Transverse colon (tissue), 4 donors: ENCODE measurements at regions not wholly inside any gene's neighbourhood (a gene's known extent, or its start where the extent isn't known, plus 50 kb on each side); places are given as distances from the start of the nearest gene placed in this dataset.

Source experiments
- DNase-seq: peaks from one replicate; pipeline ENCODE4 v3.0.0-alpha.2; 2019
- H3K27ac ChIP-seq, 4 donors: fragments of 200-600 bp; sonication (generic); 2 replicates each; pipeline ENCODE4 v1.5.1; 2016 to 2018; ENCODE audit warnings: inconsistent platforms in 4 of 4
- H3K27me3 ChIP-seq: fragments of 200-600 bp; sonication (generic); 2 replicates; pipeline ENCODE4 v1.5.1; 2017; ENCODE audit warnings: inconsistent platforms
- H3K36me3 ChIP-seq, 4 donors: fragments of 200-600 bp; sonication (generic); 2 replicates each; pipeline ENCODE4 v1.5.1; 2017 to 2019; ENCODE audit warnings: inconsistent platforms in 4 of 4
- H3K4me1 ChIP-seq, 4 donors: fragments of 200-600 bp; sonication (generic); 2 replicates each; pipeline ENCODE4 v1.5.1; 2017 to 2020; ENCODE audit warnings: inconsistent platforms in 4 of 4
- H3K4me3 ChIP-seq, 4 donors: fragments of 200-600 bp; sonication (generic); 1 replicate in 1 of 4; 2 replicates in 3 of 4; pipeline versions ENCODE4 v1.5.1 to v1.6.1; 2017 to 2019; ENCODE audit warnings: inconsistent platforms in 4 of 4
- H3K9me3 ChIP-seq, 2 donors: fragments of 200-600 bp; sonication (generic); 2 replicates each; pipeline ENCODE4 v1.5.1; 2017 to 2019; ENCODE audit warnings: inconsistent platforms in 2 of 2
- CTCF ChIP-seq, 5 experiments: fragments of 200-600 bp in 3 of 5; fragments of 450-650 bp in 2 of 5; sonication (generic) in 3 of 5; IDR thresholded peaks; 1 replicate in 2 of 5; 2 replicates in 3 of 5; pipeline ENCODE4 v1.5.1; 2016 to 2017; ENCODE audit warnings: antibody characterized with exemption in 5 of 5, inconsistent platforms in 3 of 5, mild to moderate bottlenecking in 2 of 5, moderate library complexity in 1 of 5
- EP300 ChIP-seq: sonication (generic); formaldehyde crosslinking; IDR thresholded peaks from one replicate; pipeline ENCODE4 v1.6.1; 2017; ENCODE audit warnings: antibody characterized with exemption, low read depth
- POLR2A ChIP-seq: fragments of 450-650 bp; IDR thresholded peaks from one replicate; pipeline ENCODE4 v1.6.1; 2016; ENCODE audit warnings: antibody characterized with exemption, mild to moderate bottlenecking, moderate library complexity
- POLR2AphosphoS5 ChIP-seq, 3 donors: sonication (generic); formaldehyde crosslinking; IDR thresholded peaks; one replicate each; pipeline ENCODE4 v1.6.1; 2016; ENCODE audit warnings: antibody characterized with exemption in 3 of 3
- whole genome bisulfite sequencing, 2 donors: methylation state at CpG; one replicate each; pipeline ENCODE4 v1.1.5; 2018; ENCODE audit warnings: low coverage in 1 of 2; 5-methylcytosine and 5-hydroxymethylcytosine counted together
- in situ Hi-C, 4 donors: fragments of 200-750 bp; cut with MboI; loops; one replicate each; pipeline versions ENCODE4 v1.15.0 to v1.15.1; 2017; ENCODE audit warnings: low sequenced_read_pairs in 3 of 4, low pct_ligation_motif_present in 1 of 4, low pct_unique_long_range_greater_than_20kb in 1 of 4
- intact Hi-C: fragments of 100-400 bp; cut with DNase I; formaldehyde crosslinking; loops from one replicate; pipeline ENCODE4 v1.15.1; 2023; ENCODE audit warnings: low total_unique reads

GRCh38 chr15:46892621-46893160 is 824.6 kb upstream of the SEMA6D start:
- Histone ChIP-seq H3K4me1 (no peaks in the 10 kb centered on the region), H3K36me3 (no peaks in the 10 kb centered on the region), H3K9me3 (no peaks in the 10 kb centered on the region), H3K27ac (no peak overlapping the region), H3K4me3 (no peak overlapping the region), H3K27me3 (no peaks in the 10 kb centered on the region)
- in situ Hi-C loops (no loop called here), intact Hi-C loops (no loop called here)
- TF ChIP-seq POLR2AphosphoS5 (IDR thresholded peaks at IDR 0.05) (no peak), EP300 (no peak), POLR2A (no peak), CTCF (IDR thresholded peaks at IDR 0.05) (no peak)
- DNase-seq: no peak
- WGBS, 2 donors: 37 to 62% methylated on average over 4 of the region's 4 CpGs

- in situ Hi-C loops (no loop called here), intact Hi-C loops (no loop called here)
- TF ChIP-seq POLR2AphosphoS5 (IDR thresholded peaks at IDR 0.05): no peak
- TF ChIP-seq POLR2A: no peak
- no peak for TF ChIP-seq EP300
- no peak for TF ChIP-seq CTCF (IDR thresholded peaks at IDR 0.05)
- no peaks in the 10 kb centered on the region for H3K4me1 ChIP-seq
- H3K9me3 ChIP-seq: no peaks in the 10 kb centered on the region
- H3K27me3 ChIP-seq: no peaks in the 10 kb centered on the region
- no peak for DNase-seq
- no peak overlapping the region for H3K27ac ChIP-seq
- WGBS, 2 donors: 94% methylated on average over 10 of the region's 10 CpGs; no CpG with 5 or more reads in 1 of the 2 donors
- no peak overlapping the region for H3K4me3 ChIP-seq
- no peaks in the 10 kb centered on the region for H3K36me3 ChIP-seq
Measured at GRCh38 chr15:46894644-46895043, 822.7 kb upstream of the SEMA6D start.

- H3K36me3 ChIP-seq: no peaks in the 10 kb centered on the region
- TF ChIP-seq POLR2A: no peak
- no peak for TF ChIP-seq EP300
- no peak for TF ChIP-seq CTCF (IDR thresholded peaks at IDR 0.05)
- TF ChIP-seq POLR2AphosphoS5 (IDR thresholded peaks at IDR 0.05): no peak
- intact Hi-C loops (no loop called here), in situ Hi-C loops (no loop called here)
- no peak overlapping the region for H3K4me3 ChIP-seq
- no peak overlapping the region for H3K27ac ChIP-seq
- H3K9me3 ChIP-seq: no peaks in the 10 kb centered on the region
- H3K4me1 ChIP-seq: no peaks in the 10 kb centered on the region
- H3K27me3 ChIP-seq: no peaks in the 10 kb centered on the region
- WGBS, 2 donors: 70 to 80% methylated on average over 1 of the region's 1 CpG
- DNase-seq: no peak
Measured at GRCh38 chr15:46897266-46897665, 820.0 kb upstream of the SEMA6D start.

- 50 to 65% methylated on average over 1 to 2 of the region's 2 CpGs for WGBS, 2 donors
- intact Hi-C loops (no loop called here), in situ Hi-C loops (no loop called here)
Measured at GRCh38 chr15:46901001-46901400, 816.3 kb upstream of the SEMA6D start.

GRCh38 chr15:46917721-46918252 is 799.5 kb upstream of the SEMA6D start:
- no peaks in the 10 kb centered on the region for H3K36me3 ChIP-seq
- H3K27ac ChIP-seq: no peak overlapping the region
- in situ Hi-C loops: no loop called here
- H3K9me3 ChIP-seq: no peaks in the 10 kb centered on the region
- no peaks in the 10 kb centered on the region for H3K27me3 ChIP-seq
- intact Hi-C loops: no loop called here
- WGBS, 2 donors: 75 to 86% methylated on average over 3 of the region's 3 CpGs
- TF ChIP-seq CTCF (IDR thresholded peaks at IDR 0.05) (no peak), POLR2AphosphoS5 (IDR thresholded peaks at IDR 0.05) (no peak), POLR2A (no peak)
- no peak overlapping the region for H3K4me3 ChIP-seq
- no peak for DNase-seq
- H3K4me1 ChIP-seq: no peaks in the 10 kb centered on the region

More at GRCh38 chr15:46901001-46901400, 816.3 kb upstream of the SEMA6D start:
- TF ChIP-seq EP300 (no peak), POLR2AphosphoS5 (IDR thresholded peaks at IDR 0.05) (peak in 1 of 3 donors; percentile 10)
- DNase-seq: no peak
- no peaks in the 10 kb centered on the region for H3K36me3 ChIP-seq
- H3K4me3 ChIP-seq: no peak overlapping the region
- no peaks in the 10 kb centered on the region for H3K4me1 ChIP-seq
- H3K9me3 ChIP-seq: no peaks in the 10 kb centered on the region
- H3K27me3 ChIP-seq: no peaks in the 10 kb centered on the region
- H3K27ac ChIP-seq: no peak overlapping the region
